HEK293 (cell line): ENCODE measurements at regions not wholly inside any gene's neighbourhood (a gene's known extent, or its start where the extent isn't known, plus 50 kb on each side); places are given as distances from the start of the nearest gene placed in this dataset.

Source experiments
- CTCF ChIA-PET: fragments of 350-600 bp; formaldehyde crosslinking; extraction: SDS; loops from one replicate; lab custom pipeline; 2021; ENCODE audit warnings: antibody characterized with exemption; lab: Yijun Ruan, JAX
- POLR2A ChIA-PET: fragments of 300-600 bp; formaldehyde crosslinking; extraction: SDS; loops from one replicate; lab custom pipeline; 2020; ENCODE audit warnings: antibody characterized with exemption, inconsistent platforms; lab: Yijun Ruan, JAX
- H3K27ac ChIP-seq: fragments of 200-500 bp; sonication (Bioruptor generic); 2 replicates; pipeline ENCODE4 v1.5.1; 2014; ENCODE audit warnings: low read depth, low read length, control low read depth, inconsistent platforms; ENCODE audit errors: extremely low read depth
- H3K36me3 ChIP-seq, 2 experiments: fragments of 200-500 bp in 1 of 2; sonication (Bioruptor generic) in 1 of 2; 1 replicate in 1 of 2; 2 replicates in 1 of 2; pipeline ENCODE4 v1.5.1; 2014 to 2017; ENCODE audit warnings: inconsistent platforms in 2 of 2, low read length in 2 of 2; ENCODE audit not compliant: control insufficient read depth in 2 of 2, insufficient read depth in 1 of 2
- H3K4me1 ChIP-seq: fragments of 200-500 bp; sonication (Bioruptor generic); 2 replicates; pipeline ENCODE4 v1.5.1; 2014; ENCODE audit warnings: mild to moderate bottlenecking, low read length, inconsistent platforms; ENCODE audit not compliant: control insufficient read depth, insufficient read depth
- H3K4me3 ChIP-seq: 2 replicates; pipeline ENCODE4 v1.5.1; 2011; ENCODE audit warnings: low read depth, mild to moderate bottlenecking, control low read depth, low read length, moderate library complexity
- H3K9me3 ChIP-seq: fragments of 200-500 bp; sonication (Bioruptor generic); 2 replicates; pipeline ENCODE4 v1.5.1; 2014; ENCODE audit warnings: low read depth, low read length, inconsistent platforms; ENCODE audit not compliant: control insufficient read depth, insufficient read depth
- KLF16 ChIP-seq: fragments of 450-650 bp; formaldehyde crosslinking; IDR thresholded peaks from 2 replicates; pipeline ENCODE4 v1.5.1; 2017; ENCODE audit warnings: missing biosample characterization, missing genetic modification characterization
- ZFP69B ChIP-seq: fragments of 450-650 bp; formaldehyde crosslinking; IDR thresholded peaks from 2 replicates; pipeline ENCODE4 v1.5.1; 2016; ENCODE audit warnings: missing biosample characterization, missing genetic modification characterization
- ZNF266 ChIP-seq: fragments of 450-650 bp; formaldehyde crosslinking; IDR thresholded peaks from 2 replicates; pipeline ENCODE4 v1.5.1; 2016; ENCODE audit warnings: missing biosample characterization, missing genetic modification characterization, low read depth
- ZNF311 ChIP-seq: fragments of 450-650 bp; formaldehyde crosslinking; IDR thresholded peaks from 2 replicates; pipeline ENCODE4 v1.5.1; 2017; ENCODE audit warnings: missing biosample characterization, missing genetic modification characterization, borderline replicate concordance
- TF ChIP-seq, protein P1 (sequence below): fragments of 450-650 bp; formaldehyde crosslinking; IDR thresholded peaks from 2 replicates; pipeline ENCODE4 v1.5.1; 2016; ENCODE audit warnings: missing biosample characterization, missing genetic modification characterization
- TF ChIP-seq, protein P2 (sequence below): fragments of 450-650 bp; formaldehyde crosslinking; IDR thresholded peaks from 2 replicates; pipeline ENCODE4 v1.5.1; 2016; ENCODE audit warnings: missing biosample characterization, missing genetic modification characterization
- TF ChIP-seq, protein P3 (sequence below): fragments of 450-650 bp; formaldehyde crosslinking; IDR thresholded peaks from 2 replicates; pipeline ENCODE4 v1.5.1; 2016; ENCODE audit warnings: missing biosample characterization, missing genetic modification characterization
- TF ChIP-seq, protein P4 (sequence below): fragments of 450-650 bp; formaldehyde crosslinking; IDR thresholded peaks from 2 replicates; pipeline ENCODE4 v1.5.1; 2016; ENCODE audit warnings: missing biosample characterization, missing genetic modification characterization, borderline replicate concordance
- TF ChIP-seq, protein P5 (sequence below): fragments of 450-650 bp; formaldehyde crosslinking; IDR thresholded peaks from 2 replicates; pipeline ENCODE4 v1.5.1; 2016; ENCODE audit warnings: missing biosample characterization, missing genetic modification characterization
- TF ChIP-seq, protein P6 (sequence below): fragments of 450-650 bp; formaldehyde crosslinking; IDR thresholded peaks from 2 replicates; pipeline ENCODE4 v1.5.1; 2016; ENCODE audit warnings: missing biosample characterization, missing genetic modification characterization
- TF ChIP-seq, protein P7 (sequence below): fragments of 450-650 bp; formaldehyde crosslinking; IDR thresholded peaks from 2 replicates; pipeline ENCODE4 v1.5.1; 2016; ENCODE audit warnings: missing biosample characterization, missing genetic modification characterization

DNA sequence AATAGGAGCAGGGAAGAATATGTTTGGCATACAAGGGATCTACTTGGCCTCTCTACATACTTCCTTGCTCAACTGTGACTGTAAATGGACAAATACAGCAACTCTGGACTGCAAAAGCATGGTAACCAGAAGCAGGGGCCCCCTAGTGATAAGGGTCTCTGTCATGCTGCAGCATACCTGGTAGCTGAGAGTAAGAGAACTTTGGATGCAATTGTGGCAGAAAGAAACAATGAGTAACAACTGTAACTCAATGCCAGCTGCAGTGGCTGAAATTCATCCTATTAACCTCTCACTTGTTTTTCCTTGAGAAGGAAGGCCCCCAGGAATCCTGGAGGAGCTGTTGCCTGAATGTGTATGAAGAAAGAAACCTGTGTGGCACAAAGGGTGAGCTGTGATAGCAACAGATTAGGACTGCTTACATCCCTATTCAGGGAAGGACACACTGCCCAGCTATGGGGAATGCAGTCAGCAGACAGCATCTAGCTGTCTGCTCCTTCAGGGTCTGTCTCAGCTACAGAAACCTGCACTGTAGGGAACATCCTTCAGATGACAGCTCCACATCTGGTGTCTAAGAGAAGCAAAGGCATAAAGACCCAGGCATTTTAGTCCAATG is 468.1 kb upstream of the ACTBL2 start:
- TF ChIP-seq, protein P1, sequence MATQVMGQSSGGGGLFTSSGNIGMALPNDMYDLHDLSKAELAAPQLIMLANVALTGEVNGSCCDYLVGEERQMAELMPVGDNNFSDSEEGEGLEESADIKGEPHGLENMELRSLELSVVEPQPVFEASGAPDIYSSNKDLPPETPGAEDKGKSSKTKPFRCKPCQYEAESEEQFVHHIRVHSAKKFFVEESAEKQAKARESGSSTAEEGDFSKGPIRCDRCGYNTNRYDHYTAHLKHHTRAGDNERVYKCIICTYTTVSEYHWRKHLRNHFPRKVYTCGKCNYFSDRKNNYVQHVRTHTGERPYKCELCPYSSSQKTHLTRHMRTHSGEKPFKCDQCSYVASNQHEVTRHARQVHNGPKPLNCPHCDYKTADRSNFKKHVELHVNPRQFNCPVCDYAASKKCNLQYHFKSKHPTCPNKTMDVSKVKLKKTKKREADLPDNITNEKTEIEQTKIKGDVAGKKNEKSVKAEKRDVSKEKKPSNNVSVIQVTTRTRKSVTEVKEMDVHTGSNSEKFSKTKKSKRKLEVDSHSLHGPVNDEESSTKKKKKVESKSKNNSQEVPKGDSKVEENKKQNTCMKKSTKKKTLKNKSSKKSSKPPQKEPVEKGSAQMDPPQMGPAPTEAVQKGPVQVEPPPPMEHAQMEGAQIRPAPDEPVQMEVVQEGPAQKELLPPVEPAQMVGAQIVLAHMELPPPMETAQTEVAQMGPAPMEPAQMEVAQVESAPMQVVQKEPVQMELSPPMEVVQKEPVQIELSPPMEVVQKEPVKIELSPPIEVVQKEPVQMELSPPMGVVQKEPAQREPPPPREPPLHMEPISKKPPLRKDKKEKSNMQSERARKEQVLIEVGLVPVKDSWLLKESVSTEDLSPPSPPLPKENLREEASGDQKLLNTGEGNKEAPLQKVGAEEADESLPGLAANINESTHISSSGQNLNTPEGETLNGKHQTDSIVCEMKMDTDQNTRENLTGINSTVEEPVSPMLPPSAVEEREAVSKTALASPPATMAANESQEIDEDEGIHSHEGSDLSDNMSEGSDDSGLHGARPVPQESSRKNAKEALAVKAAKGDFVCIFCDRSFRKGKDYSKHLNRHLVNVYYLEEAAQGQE, result no peak
- TF ChIP-seq, protein P2, sequence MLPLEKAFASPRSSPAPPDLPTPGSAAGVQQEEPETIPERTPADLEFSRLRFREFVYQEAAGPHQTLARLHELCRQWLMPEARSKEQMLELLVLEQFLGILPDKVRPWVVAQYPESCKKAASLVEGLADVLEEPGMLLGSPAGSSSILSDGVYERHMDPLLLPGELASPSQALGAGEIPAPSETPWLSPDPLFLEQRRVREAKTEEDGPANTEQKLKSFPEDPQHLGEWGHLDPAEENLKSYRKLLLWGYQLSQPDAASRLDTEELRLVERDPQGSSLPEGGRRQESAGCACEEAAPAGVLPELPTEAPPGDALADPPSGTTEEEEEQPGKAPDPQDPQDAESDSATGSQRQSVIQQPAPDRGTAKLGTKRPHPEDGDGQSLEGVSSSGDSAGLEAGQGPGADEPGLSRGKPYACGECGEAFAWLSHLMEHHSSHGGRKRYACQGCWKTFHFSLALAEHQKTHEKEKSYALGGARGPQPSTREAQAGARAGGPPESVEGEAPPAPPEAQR (tag by site-specific recombination), result no peak
- TF ChIP-seq, protein P3, sequence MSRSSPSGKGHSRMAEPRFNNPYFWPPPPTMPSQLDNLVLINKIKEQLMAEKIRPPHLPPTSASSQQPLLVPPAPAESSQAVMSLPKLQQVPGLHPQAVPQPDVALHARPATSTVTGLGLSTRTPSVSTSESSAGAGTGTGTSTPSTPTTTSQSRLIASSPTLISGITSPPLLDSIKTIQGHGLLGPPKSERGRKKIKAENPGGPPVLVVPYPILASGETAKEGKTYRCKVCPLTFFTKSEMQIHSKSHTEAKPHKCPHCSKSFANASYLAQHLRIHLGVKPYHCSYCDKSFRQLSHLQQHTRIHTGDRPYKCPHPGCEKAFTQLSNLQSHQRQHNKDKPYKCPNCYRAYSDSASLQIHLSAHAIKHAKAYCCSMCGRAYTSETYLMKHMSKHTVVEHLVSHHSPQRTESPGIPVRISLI (tag by site-specific recombination), result no peak
- TF ChIP-seq ZFP69B (tag by site-specific recombination), result no peak
- no peak for TF ChIP-seq KLF16 (tag by site-specific recombination)
- TF ChIP-seq, protein P4, sequence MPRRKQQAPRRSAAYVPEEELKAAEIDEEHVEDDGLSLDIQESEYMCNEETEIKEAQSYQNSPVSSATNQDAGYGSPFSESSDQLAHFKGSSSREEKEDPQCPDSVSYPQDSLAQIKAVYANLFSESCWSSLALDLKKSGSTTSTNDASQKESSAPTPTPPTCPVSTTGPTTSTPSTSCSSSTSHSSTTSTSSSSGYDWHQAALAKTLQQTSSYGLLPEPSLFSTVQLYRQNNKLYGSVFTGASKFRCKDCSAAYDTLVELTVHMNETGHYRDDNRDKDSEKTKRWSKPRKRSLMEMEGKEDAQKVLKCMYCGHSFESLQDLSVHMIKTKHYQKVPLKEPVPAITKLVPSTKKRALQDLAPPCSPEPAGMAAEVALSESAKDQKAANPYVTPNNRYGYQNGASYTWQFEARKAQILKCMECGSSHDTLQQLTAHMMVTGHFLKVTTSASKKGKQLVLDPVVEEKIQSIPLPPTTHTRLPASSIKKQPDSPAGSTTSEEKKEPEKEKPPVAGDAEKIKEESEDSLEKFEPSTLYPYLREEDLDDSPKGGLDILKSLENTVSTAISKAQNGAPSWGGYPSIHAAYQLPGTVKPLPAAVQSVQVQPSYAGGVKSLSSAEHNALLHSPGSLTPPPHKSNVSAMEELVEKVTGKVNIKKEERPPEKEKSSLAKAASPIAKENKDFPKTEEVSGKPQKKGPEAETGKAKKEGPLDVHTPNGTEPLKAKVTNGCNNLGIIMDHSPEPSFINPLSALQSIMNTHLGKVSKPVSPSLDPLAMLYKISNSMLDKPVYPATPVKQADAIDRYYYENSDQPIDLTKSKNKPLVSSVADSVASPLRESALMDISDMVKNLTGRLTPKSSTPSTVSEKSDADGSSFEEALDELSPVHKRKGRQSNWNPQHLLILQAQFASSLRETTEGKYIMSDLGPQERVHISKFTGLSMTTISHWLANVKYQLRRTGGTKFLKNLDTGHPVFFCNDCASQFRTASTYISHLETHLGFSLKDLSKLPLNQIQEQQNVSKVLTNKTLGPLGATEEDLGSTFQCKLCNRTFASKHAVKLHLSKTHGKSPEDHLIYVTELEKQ (tag by site-specific recombination), result no peak
- TF ChIP-seq, protein P5, sequence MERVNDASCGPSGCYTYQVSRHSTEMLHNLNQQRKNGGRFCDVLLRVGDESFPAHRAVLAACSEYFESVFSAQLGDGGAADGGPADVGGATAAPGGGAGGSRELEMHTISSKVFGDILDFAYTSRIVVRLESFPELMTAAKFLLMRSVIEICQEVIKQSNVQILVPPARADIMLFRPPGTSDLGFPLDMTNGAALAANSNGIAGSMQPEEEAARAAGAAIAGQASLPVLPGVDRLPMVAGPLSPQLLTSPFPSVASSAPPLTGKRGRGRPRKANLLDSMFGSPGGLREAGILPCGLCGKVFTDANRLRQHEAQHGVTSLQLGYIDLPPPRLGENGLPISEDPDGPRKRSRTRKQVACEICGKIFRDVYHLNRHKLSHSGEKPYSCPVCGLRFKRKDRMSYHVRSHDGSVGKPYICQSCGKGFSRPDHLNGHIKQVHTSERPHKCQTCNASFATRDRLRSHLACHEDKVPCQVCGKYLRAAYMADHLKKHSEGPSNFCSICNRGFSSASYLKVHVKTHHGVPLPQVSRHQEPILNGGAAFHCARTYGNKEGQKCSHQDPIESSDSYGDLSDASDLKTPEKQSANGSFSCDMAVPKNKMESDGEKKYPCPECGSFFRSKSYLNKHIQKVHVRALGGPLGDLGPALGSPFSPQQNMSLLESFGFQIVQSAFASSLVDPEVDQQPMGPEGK (tag by site-specific recombination), result no peak
- TF ChIP-seq ZNF311 (tag by site-specific recombination), result no peak
- TF ChIP-seq, protein P6, sequence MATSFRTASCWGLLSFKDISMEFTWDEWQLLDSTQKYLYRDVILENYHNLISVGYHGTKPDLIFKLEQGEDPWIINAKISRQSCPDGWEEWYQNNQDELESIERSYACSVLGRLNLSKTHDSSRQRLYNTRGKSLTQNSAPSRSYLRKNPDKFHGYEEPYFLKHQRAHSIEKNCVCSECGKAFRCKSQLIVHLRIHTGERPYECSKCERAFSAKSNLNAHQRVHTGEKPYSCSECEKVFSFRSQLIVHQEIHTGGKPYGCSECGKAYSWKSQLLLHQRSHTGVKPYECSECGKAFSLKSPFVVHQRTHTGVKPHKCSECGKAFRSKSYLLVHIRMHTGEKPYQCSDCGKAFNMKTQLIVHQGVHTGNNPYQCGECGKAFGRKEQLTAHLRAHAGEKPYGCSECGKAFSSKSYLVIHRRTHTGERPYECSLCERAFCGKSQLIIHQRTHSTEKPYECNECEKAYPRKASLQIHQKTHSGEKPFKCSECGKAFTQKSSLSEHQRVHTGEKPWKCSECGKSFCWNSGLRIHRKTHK, result no peak
- TF ChIP-seq, protein P7, sequence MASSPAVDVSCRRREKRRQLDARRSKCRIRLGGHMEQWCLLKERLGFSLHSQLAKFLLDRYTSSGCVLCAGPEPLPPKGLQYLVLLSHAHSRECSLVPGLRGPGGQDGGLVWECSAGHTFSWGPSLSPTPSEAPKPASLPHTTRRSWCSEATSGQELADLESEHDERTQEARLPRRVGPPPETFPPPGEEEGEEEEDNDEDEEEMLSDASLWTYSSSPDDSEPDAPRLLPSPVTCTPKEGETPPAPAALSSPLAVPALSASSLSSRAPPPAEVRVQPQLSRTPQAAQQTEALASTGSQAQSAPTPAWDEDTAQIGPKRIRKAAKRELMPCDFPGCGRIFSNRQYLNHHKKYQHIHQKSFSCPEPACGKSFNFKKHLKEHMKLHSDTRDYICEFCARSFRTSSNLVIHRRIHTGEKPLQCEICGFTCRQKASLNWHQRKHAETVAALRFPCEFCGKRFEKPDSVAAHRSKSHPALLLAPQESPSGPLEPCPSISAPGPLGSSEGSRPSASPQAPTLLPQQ, result no peak
- TF ChIP-seq ZNF266 (tag by site-specific recombination), result no peak
- H3K9me3 ChIP-seq, result no peaks in the 10 kb centered on the region
- POLR2A ChIA-PET, result no interaction called here
- H3K4me3 ChIP-seq, result no peak overlapping the region
- H3K27ac ChIP-seq, result no peak overlapping the region
- H3K4me1 ChIP-seq, result no peaks in the 10 kb centered on the region
- CTCF ChIA-PET, result interaction anchor here (0.6 to 0.9 kb wide), 3 partner anchors 10 to 227 kb away, joined by 3 read pairs; no protein-coding TSS in a partner anchor
- no peaks in the 10 kb centered on the region for H3K36me3 ChIP-seq
